GM21619 (cell line): ENCODE measurements at regions not wholly inside any gene's neighbourhood (a gene's known extent, or its start where the extent isn't known, plus 50 kb on each side); places are given as distances from the start of the nearest gene placed in this dataset.
"Not testable (repeated sequence)": the region's sequence is repeated elsewhere in the genome, so short reads cannot be mapped to it uniquely, and the experiment has no call there.

ENCODE experiments used
- ATAC-seq: cut with Tn5 transposase; IDR thresholded peaks from one replicate; pipeline ENCODE4 v1.9.1; 2021; ENCODE audit not compliant: unreplicated experiment

GRCh38 chr20:30811885-30812671, 445.4 kb upstream of the DEFB115 start:
- ATAC-seq = peak; percentile 51

GRCh38 chr20:30812739-30813411, 444.6 kb upstream of the DEFB115 start:
- ATAC-seq = no peak

- not testable (repeated sequence) for ATAC-seq
These were observed 443.8 kb upstream of the DEFB115 start for GRCh38 chr20:30813412-30814311.

- not testable (repeated sequence) for ATAC-seq
These were observed 443.2 kb upstream of the DEFB115 start for GRCh38 chr20:30814312-30814639.

- ATAC-seq = not testable (repeated sequence)
These were observed 442.4 kb upstream of the DEFB115 start for GRCh38 chr20:30815027-30815576.

- no peak for ATAC-seq
These were observed 441.8 kb upstream of the DEFB115 start for GRCh38 chr20:30815577-30816181.

- ATAC-seq = no peak
These were observed 441.2 kb upstream of the DEFB115 start for GRCh38 chr20:30816182-30816645.

- ATAC-seq = not testable (repeated sequence)
These were observed 435.8 kb upstream of the DEFB115 start for GRCh38 chr20:30821615-30822014.

GRCh38 chr20:30824666-30825065, 432.8 kb upstream of the DEFB115 start:
- not testable (repeated sequence) for ATAC-seq

GRCh38 chr20:30845923-30846322, 411.5 kb upstream of the DEFB115 start:
- ATAC-seq = not testable (repeated sequence)

GRCh38 chr20:30868271-30868670, 389.2 kb upstream of the DEFB115 start:
- ATAC-seq = not testable (repeated sequence)

- ATAC-seq = not testable (repeated sequence)
These were observed 386.3 kb upstream of the DEFB115 start for GRCh38 chr20:30871127-30871526.

- ATAC-seq = not testable (repeated sequence)
These were observed 385.2 kb upstream of the DEFB115 start for GRCh38 chr20:30872252-30872651.

GRCh38 chr20:30875868-30876267, 381.6 kb upstream of the DEFB115 start:
- ATAC-seq = not testable (repeated sequence)

GRCh38 chr20:30891400-30891799, 366.1 kb upstream of the DEFB115 start:
- not testable (repeated sequence) for ATAC-seq

GRCh38 chr20:30892541-30893345, 364.7 kb upstream of the DEFB115 start:
- no peak for ATAC-seq

- ATAC-seq = not testable (repeated sequence)
These were observed 363.8 kb upstream of the DEFB115 start for GRCh38 chr20:30893346-30894314.

GRCh38 chr20:30894707-30895353, 362.6 kb upstream of the DEFB115 start:
- not testable (repeated sequence) for ATAC-seq
